ENCODE measurements at regions not wholly inside any gene's neighbourhood (a gene's known extent, or its start where the extent isn't known, plus 50 kb on each side); places are given as distances from the start of the nearest gene placed in this dataset.

- no peak for DNase-seq
Measured at GRCh38 chr18:25805939-25806338, 284.5 kb downstream of the SS18 start.

- DNase-seq, result no peak
Measured at GRCh38 chr18:25805323-25805722, 285.1 kb downstream of the SS18 start.

- no peak for DNase-seq
Measured at GRCh38 chr18:25799231-25799630, 291.2 kb downstream of the SS18 start.

GRCh38 chr18:25798046-25798445, 292.4 kb downstream of the SS18 start:
- no peak for DNase-seq

GRCh38 chr18:25795213-25795612, 295.2 kb downstream of the SS18 start:
- DNase-seq, result no peak

GRCh38 chr18:25787276-25787675, 303.1 kb downstream of the SS18 start:
- no peak for DNase-seq

GRCh38 chr18:25786758-25787157, 303.7 kb downstream of the SS18 start:
- DNase-seq, result no peak

- DNase-seq, result no peak
Measured at GRCh38 chr18:25780105-25780504, 310.3 kb downstream of the SS18 start.

- no peak for DNase-seq
Measured at GRCh38 chr18:25771796-25772195, 318.6 kb downstream of the SS18 start.

- DNase-seq, result no peak
Measured at GRCh38 chr18:25764777-25765176, 325.6 kb downstream of the SS18 start.

- no peak for DNase-seq
Measured at GRCh38 chr18:25759111-25759510, 331.3 kb downstream of the SS18 start.

GRCh38 chr18:25743646-25744151, 346.7 kb downstream of the SS18 start:
- DNase-seq, result peak in 1 of 2 experiments; percentile 2

GRCh38 chr18:25739376-25739775, 351.0 kb downstream of the SS18 start:
- DNase-seq, result no peak

GRCh38 chr18:25737710-25738311, 352.6 kb downstream of the SS18 start:
- no peak for DNase-seq

GRCh38 chr18:25736516-25736915, 353.9 kb downstream of the SS18 start:
- DNase-seq, result no peak

- DNase-seq, result no peak
Measured at GRCh38 chr18:25735459-25735858, 355.0 kb downstream of the SS18 start.

GRCh38 chr18:25734336-25734735, 356.1 kb downstream of the SS18 start:
- DNase-seq, result no peak

- no peak for DNase-seq
Measured at GRCh38 chr18:25732862-25733261, 357.6 kb downstream of the SS18 start.

- no peak for DNase-seq
Measured at GRCh38 chr18:25729072-25729471, 361.3 kb downstream of the SS18 start.

- DNase-seq, result no peak
Measured at GRCh38 chr18:25727281-25727985, 363.0 kb downstream of the SS18 start.

GRCh38 chr18:25726298-25726697, 364.1 kb downstream of the SS18 start:
- no peak for DNase-seq

- no peak for DNase-seq
Measured at GRCh38 chr18:25725501-25725900, 364.9 kb downstream of the SS18 start.

- no peak for DNase-seq
Measured at GRCh38 chr18:25724997-25725396, 365.4 kb downstream of the SS18 start.

GRCh38 chr18:25724121-25724520, 366.3 kb downstream of the SS18 start:
- DNase-seq, result no peak

- DNase-seq, result no peak
Measured at GRCh38 chr18:25713103-25713502, 361.1 kb upstream of the ZNF521 start.
